ENCODE measurements at regions not wholly inside any gene's neighbourhood (a gene's known extent, or its start where the extent isn't known, plus 50 kb on each side); places are given as distances from the start of the nearest gene placed in this dataset.

DNA sequence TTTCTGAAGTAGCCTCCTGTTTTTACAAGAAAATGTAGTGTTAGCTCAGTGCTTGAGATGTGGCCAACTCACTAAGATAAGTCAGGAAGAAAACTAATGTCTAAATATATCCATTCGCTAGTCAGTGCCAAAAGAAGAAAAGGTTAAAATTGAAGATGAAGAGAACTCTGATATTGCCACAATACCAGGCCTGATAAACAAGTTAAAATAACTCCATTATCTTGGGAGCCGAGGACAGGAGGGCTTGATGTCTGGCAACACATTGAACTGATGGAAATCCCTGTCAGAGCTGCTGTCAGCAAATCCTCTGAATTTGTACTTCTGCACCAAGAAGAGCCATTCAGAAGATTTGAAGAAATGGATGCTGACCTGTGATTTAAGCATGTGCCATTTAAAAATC is 103.4 kb downstream of the LRRC70 start:
- TF ChIP-seq CTCF (conservative IDR thresholded peaks at IDR 0.05; ENCODE audit: low read length) (no peak), EZH2phosphoT487 (IDR thresholded peaks at IDR 0.05; ENCODE audit: borderline replicate concordance, low read depth, low read length) (no peak)
